ENCODE measurements at regions not wholly inside any gene's neighbourhood (a gene's known extent, or its start where the extent isn't known, plus 50 kb on each side); places are given as distances from the start of the nearest gene placed in this dataset.
"Not testable (repeated sequence)": the region's sequence is repeated elsewhere in the genome, so short reads cannot be mapped to it uniquely, and the experiment has no call there.

- DNase-seq: no peak
Observed at GRCh38 chr1:30088594-30088993, 634.8 kb downstream of the MATN1 start.

- no peak for DNase-seq
Observed at GRCh38 chr1:30087465-30087864, 635.9 kb downstream of the MATN1 start.

GRCh38 chr1:30085811-30086770 is 637.3 kb downstream of the MATN1 start:
- no peak for DNase-seq

GRCh38 chr1:30084909-30085571 is 638.3 kb downstream of the MATN1 start:
- DNase-seq: no peak

- DNase-seq: peak; percentile 16
Observed at GRCh38 chr1:30083800-30084464, 639.5 kb downstream of the MATN1 start.

GRCh38 chr1:30081379-30082102 is 641.8 kb downstream of the MATN1 start:
- no peak for DNase-seq

GRCh38 chr1:30075916-30076315 is 647.5 kb downstream of the MATN1 start:
- not testable (repeated sequence) for DNase-seq

- DNase-seq: no peak
Observed at GRCh38 chr1:30068787-30069472, 654.5 kb downstream of the MATN1 start.

- no peak for DNase-seq
Observed at GRCh38 chr1:30064547-30064946, 658.8 kb downstream of the MATN1 start.

- DNase-seq: no peak
Observed at GRCh38 chr1:30063621-30064280, 659.6 kb downstream of the MATN1 start.

GRCh38 chr1:30061292-30062220 is 661.8 kb downstream of the MATN1 start:
- DNase-seq: no peak

GRCh38 chr1:30060738-30061137 is 662.6 kb downstream of the MATN1 start:
- DNase-seq: no peak

GRCh38 chr1:30058970-30059369 is 664.4 kb downstream of the MATN1 start:
- no peak for DNase-seq

- no peak for DNase-seq
Observed at GRCh38 chr1:30054126-30054525, 669.3 kb downstream of the MATN1 start.

- DNase-seq: no peak
Observed at GRCh38 chr1:30052178-30052577, 671.2 kb downstream of the MATN1 start.

GRCh38 chr1:30051777-30052176 is 671.6 kb downstream of the MATN1 start:
- DNase-seq: no peak

GRCh38 chr1:30049748-30050296 is 673.6 kb downstream of the MATN1 start:
- no peak for DNase-seq

- no peak for DNase-seq
Observed at GRCh38 chr1:30048905-30049304, 674.5 kb downstream of the MATN1 start.

GRCh38 chr1:30047576-30047975 is 675.8 kb downstream of the MATN1 start:
- no peak for DNase-seq

- no peak for DNase-seq
Observed at GRCh38 chr1:30046751-30047150, 676.6 kb downstream of the MATN1 start.

All from skin of body (tissue), 1 donor.